ENCODE measurements at regions not wholly inside any gene's neighbourhood (a gene's known extent, or its start where the extent isn't known, plus 50 kb on each side); places are given as distances from the start of the nearest gene placed in this dataset.

DNA sequence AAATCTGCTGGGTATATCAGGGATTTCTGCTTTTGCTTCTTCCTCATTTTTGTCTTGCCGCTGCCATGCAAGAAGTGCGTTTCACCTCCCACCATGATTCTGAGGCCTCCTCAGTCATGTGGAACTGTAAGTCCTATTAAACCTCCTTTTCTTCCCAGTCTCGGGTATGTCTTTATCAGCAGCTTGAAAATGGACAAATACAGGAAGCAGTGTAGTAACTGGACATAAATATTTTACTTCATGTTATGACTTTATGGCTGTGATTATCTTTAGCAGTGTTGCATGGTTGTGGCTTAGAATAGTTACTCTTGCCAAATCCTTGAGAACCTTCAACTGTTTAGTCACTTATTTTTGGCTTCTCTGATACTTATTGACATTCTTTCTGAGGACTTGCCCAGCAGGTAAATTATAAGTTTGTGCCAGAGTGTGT is 66.2 kb upstream of the DLX2 start:
- no peaks in the 10 kb centered on the region for H3K36me3 ChIP-seq (ENCODE audit: insufficient read depth, low read length)
- 0 out of 2 replicates have a peak, but pooled peaks cover 3% of the 10 kb centered on the region for H3K27me3 ChIP-seq (ENCODE audit: insufficient read depth, low read length)
- H4K20me1 ChIP-seq (ENCODE audit: insufficient read depth, low read length) = no peaks in the 10 kb centered on the region
- no peak overlapping the region for H3K4me2 ChIP-seq (ENCODE audit: low read length)
- no peak overlapping the region for H3K9ac ChIP-seq (ENCODE audit: low read length)
- no peaks in the 10 kb centered on the region for H3K79me2 ChIP-seq (ENCODE audit: insufficient read depth, low read length)
- no peak overlapping the region for H2AFZ ChIP-seq (ENCODE audit: low read length)
- no peaks in the 10 kb centered on the region for H3K4me1 ChIP-seq (ENCODE audit: insufficient read depth, low read length, severe bottlenecking)
- no peak overlapping the region for H3K4me3 ChIP-seq (ENCODE audit: low read depth, low read length, poor library complexity, severe bottlenecking)
- no peaks in the 10 kb centered on the region for H3F3A ChIP-seq (ENCODE audit: insufficient read depth, low read length)
- 0 out of 2 replicates have a peak, but pooled peaks cover 2% of the 10 kb centered on the region for H3K9me3 ChIP-seq (ENCODE audit: low read length)
- H3K9me2 ChIP-seq (ENCODE audit: low read depth, low read length) = no peaks in the 10 kb centered on the region
- TF ChIP-seq, protein P1, sequence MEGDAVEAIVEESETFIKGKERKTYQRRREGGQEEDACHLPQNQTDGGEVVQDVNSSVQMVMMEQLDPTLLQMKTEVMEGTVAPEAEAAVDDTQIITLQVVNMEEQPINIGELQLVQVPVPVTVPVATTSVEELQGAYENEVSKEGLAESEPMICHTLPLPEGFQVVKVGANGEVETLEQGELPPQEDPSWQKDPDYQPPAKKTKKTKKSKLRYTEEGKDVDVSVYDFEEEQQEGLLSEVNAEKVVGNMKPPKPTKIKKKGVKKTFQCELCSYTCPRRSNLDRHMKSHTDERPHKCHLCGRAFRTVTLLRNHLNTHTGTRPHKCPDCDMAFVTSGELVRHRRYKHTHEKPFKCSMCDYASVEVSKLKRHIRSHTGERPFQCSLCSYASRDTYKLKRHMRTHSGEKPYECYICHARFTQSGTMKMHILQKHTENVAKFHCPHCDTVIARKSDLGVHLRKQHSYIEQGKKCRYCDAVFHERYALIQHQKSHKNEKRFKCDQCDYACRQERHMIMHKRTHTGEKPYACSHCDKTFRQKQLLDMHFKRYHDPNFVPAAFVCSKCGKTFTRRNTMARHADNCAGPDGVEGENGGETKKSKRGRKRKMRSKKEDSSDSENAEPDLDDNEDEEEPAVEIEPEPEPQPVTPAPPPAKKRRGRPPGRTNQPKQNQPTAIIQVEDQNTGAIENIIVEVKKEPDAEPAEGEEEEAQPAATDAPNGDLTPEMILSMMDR (IDR thresholded peaks at IDR 0.05; ENCODE audit: low read length) = no peak
- no peak for TF ChIP-seq EZH2 (IDR thresholded peaks at IDR 0.05; ENCODE audit: borderline replicate concordance, low read length)
- no peak overlapping the region for H3K27ac ChIP-seq (ENCODE audit: low read depth, low read length, poor library complexity, severe bottlenecking)

DNA sequence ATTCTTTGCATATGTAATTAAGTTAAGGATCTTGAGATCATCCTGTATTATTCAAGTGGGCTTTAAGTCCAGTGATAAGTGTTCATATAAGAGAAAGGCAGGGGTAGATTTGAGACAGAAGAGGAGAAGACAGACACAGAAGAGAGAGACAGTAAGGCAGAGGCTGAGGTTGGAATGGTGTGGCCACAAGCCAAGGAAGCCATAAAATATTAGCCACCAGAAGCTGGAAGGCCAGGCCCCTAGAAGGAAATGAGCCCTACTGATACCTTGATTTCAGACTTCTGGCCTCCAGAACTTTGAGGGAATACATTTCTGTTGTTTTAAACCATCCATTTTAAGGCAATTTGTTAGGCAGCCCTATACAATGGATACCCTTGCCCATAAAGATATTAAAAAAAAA is 66.9 kb upstream of the DLX2 start:
- H3K9ac ChIP-seq (ENCODE audit: low read length) = no peak overlapping the region
- 0 out of 2 replicates have a peak, but pooled peaks cover 3% of the 10 kb centered on the region for H3K27me3 ChIP-seq (ENCODE audit: insufficient read depth, low read length)
- H3K9me2 ChIP-seq (ENCODE audit: low read depth, low read length) = no peaks in the 10 kb centered on the region
- H3K4me3 ChIP-seq (ENCODE audit: low read depth, low read length, poor library complexity, severe bottlenecking) = no peak overlapping the region
- H3K9me3 ChIP-seq (ENCODE audit: low read length) = no peaks in the 10 kb centered on the region
- no peaks in the 10 kb centered on the region for H3F3A ChIP-seq (ENCODE audit: insufficient read depth, low read length)
- no peaks in the 10 kb centered on the region for H3K79me2 ChIP-seq (ENCODE audit: insufficient read depth, low read length)
- no peaks in the 10 kb centered on the region for H4K20me1 ChIP-seq (ENCODE audit: insufficient read depth, low read length)
- H3K27ac ChIP-seq (ENCODE audit: low read depth, low read length, poor library complexity, severe bottlenecking) = no peak overlapping the region
- H2AFZ ChIP-seq (ENCODE audit: low read length) = no peak overlapping the region
- no peak overlapping the region for H3K4me2 ChIP-seq (ENCODE audit: low read length)
- H3K4me1 ChIP-seq (ENCODE audit: insufficient read depth, low read length, severe bottlenecking) = no peaks in the 10 kb centered on the region
- H3K36me3 ChIP-seq (ENCODE audit: insufficient read depth, low read length) = no peaks in the 10 kb centered on the region
- no peak for TF ChIP-seq EZH2 (IDR thresholded peaks at IDR 0.05; ENCODE audit: borderline replicate concordance, low read length)
- TF ChIP-seq, protein P1 (IDR thresholded peaks at IDR 0.05; ENCODE audit: low read length) = no peak

DNA sequence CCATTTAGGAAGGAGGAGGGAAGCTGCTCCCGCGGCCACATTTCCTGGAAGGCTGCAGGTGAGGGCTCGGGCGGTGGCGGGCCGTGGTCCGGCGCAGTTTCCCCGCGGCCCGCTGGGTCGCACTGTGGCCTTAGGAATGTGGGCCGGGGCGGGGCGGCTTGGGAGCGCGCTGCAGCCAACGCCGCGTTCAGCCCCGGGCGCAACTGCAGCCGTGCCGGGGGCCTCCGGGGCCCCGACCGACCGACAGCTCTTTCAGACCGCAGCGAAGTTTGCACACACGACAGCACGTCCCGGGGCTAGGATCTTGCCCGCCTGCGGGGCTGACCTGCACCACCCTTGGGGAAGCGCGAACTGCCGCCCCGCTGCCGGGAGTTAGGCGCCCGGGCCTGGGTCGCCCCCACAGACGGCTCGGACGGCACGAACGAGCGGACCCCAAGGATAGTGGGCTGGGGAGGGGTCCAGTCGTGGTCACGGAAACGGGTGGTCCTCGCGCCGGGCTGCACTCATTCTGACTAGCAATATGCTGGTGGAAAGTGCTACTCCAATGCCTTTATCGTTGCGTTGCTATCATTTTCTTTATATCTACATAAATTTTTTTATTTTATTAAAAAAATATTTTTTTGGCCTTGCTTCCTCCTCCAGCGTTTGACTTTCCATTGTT is 69.9 kb upstream of the DLX2 start:
- Histone ChIP-seq H3K36me3 (ENCODE audit: insufficient read depth, low read length) (no peaks in the 10 kb centered on the region), H2AFZ (ENCODE audit: low read length) (no peak overlapping the region), H3K4me2 (ENCODE audit: low read length) (no peak overlapping the region), H3K9me3 (ENCODE audit: low read length) (no peaks in the 10 kb centered on the region), H3K27ac (ENCODE audit: low read depth, low read length, poor library complexity, severe bottlenecking) (no peak overlapping the region), H3K4me1 (ENCODE audit: insufficient read depth, low read length, severe bottlenecking) (no peaks in the 10 kb centered on the region), H3F3A (ENCODE audit: insufficient read depth, low read length) (no peaks in the 10 kb centered on the region), H3K9me2 (ENCODE audit: low read depth, low read length) (no peaks in the 10 kb centered on the region), H3K27me3 (ENCODE audit: insufficient read depth, low read length) (0 out of 2 replicates have a peak, but pooled peaks cover 3% of the 10 kb centered on the region), H3K9ac (ENCODE audit: low read length) (no peak overlapping the region), H3K79me2 (ENCODE audit: insufficient read depth, low read length) (no peaks in the 10 kb centered on the region), H4K20me1 (ENCODE audit: insufficient read depth, low read length) (no peaks in the 10 kb centered on the region), H3K4me3 (ENCODE audit: low read depth, low read length, poor library complexity, severe bottlenecking) (no peak overlapping the region)
- TF ChIP-seq, protein P1 (IDR thresholded peaks at IDR 0.05; ENCODE audit: low read length) = no peak
- TF ChIP-seq EZH2 (IDR thresholded peaks at IDR 0.05; ENCODE audit: borderline replicate concordance, low read length) = no peak

All from OCI-LY1 (cell line).